ENCODE measurements at regions not wholly inside any gene's neighbourhood (a gene's known extent, or its start where the extent isn't known, plus 50 kb on each side); places are given as distances from the start of the nearest gene placed in this dataset.
A peak's percentile ranks its signal among the peaks of the same experiment; 100 is the strongest.

DNA sequence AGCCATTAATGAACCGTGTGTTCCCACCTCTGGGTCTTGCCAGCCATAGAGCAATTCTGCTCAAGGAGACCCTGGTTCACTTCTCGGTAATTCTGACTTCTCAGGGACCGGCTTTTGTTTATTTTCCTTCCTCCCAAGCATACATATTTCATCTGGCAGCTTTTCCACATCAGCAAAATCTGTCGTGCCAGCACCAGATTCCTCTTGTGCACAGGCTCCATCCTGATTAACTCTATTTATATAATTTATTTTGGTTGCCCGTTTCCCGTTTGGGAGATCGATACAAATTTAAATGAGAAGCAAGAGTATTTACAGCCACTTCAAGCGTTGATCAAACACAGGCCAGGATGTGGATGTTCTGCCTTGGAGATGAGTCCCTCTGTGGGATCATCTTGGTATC lies 161.9 kb upstream of the XYLT1 start:
- no peak for DNase-seq

DNA sequence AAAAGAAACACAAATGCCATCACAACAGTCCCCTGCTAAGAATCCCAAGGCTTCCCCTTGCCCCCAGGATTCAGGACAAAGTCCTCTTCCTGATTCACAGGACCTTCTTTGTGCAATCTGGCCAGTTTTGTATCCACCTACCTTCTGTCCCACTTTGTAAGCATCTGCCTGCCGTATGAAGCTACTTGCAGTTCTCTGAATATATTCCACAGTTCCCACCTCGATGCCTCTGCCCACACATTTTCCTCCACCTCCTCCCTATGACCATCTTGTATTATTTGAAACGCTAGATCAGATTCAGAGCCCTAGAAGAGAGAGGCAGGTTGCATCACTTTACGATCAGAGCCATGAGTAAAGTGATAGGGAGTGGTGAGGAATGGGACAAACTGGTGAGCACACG lies 159.2 kb upstream of the XYLT1 start:
- DNase-seq: no peak

DNA sequence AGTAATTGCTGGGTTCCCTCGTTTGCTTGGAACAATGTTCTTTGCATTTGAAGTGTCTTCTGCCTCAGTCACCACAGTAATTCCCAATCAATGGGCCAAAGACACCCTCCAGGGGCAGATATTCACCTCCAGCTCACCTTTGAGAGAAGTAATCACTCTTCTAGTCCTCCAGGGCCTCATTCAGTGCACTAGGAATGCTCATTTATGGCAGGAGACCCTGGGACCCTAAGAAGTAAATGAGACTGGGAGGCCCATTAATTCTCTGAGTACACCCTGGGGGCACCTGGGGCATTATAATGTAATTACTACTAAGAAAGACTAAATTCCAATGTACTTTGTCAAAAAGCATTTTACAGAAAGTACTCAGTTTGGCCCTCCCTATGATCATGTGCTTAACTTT lies 158.2 kb upstream of the XYLT1 start:
- no peak for DNase-seq

DNA sequence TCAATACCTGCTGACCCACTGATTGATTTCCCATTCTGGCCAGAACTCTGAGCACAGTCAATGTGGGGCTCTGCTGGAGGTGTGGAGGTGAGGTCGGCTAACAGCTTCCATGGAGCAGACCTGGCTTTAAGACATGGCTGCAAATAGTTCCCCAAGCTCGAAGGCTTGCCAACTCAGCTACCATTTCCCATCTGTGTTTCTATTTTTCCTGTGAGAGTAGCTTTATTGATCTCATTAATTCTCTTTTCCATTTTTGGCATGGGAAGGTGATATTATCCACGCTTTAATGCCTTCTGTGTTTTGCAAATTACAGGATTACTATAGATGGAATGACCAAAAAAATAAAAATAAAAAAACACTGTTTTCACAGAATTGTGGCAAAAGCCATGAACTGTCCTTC lies 151.6 kb upstream of the XYLT1 start:
- DNase-seq: no peak

DNA sequence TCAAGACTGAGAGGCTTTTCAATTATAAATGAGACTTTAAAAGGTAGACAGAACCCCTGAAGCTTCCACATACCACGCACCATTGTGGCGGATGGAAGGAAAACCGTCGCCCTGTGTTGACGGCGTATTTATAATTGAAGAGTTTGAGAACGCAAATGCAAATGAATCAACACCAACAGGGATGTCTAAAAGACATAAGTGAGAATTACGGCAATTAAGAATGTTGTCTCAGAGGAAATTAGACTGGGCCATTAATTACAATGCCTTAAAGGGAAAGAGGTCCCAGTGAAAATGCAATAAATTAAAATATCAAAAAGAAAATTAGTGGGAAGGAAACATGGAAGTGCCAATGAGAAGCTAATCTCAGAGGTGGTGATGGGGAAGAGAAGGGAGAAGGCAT lies 148.5 kb upstream of the XYLT1 start:
- DNase-seq: no peak

DNA sequence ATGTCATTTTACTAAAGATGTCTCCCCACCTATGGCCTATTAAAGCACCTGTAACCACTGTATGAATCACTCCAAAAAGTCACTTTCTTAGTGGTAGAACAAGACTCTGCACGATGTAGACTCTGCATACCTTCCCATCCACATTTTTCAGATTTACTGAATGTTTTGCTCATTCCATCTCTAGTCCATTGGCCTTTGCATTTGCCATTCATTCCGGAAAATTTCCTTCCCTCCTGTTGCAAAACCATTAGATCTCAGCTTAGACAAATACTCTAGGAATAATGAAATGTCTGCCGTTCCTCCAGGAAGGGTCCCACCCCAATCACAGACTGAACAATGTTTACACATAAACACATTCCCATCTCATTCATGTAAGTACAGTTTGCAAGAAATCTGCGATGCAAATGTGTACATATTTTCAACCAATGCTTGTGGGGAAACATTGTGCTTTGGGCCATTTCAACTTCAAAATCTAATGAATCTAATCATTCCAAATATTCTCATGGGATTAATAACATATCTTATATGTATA lies 146.3 kb upstream of the XYLT1 start:
- no peak for DNase-seq

DNA sequence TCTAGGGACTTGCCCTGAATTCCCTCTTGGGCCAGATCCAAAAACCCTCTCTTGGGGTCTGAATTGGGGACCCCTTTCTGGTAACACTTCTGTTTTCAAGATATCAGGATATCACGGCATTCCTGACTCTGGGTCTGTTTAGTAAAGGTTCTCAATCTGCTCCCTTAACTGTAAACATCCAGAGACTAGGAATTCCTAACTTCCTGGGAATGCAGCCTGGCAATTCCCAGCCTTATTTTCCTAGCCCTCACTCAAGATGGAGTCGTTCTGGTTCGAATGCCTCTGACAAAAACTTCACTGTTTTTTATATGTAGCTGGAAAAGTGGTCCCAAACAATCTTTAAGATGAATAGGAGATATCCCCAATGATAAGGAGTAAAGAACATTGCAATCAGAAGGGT lies 141.6 kb upstream of the XYLT1 start:
- DNase-seq: no peak

DNA sequence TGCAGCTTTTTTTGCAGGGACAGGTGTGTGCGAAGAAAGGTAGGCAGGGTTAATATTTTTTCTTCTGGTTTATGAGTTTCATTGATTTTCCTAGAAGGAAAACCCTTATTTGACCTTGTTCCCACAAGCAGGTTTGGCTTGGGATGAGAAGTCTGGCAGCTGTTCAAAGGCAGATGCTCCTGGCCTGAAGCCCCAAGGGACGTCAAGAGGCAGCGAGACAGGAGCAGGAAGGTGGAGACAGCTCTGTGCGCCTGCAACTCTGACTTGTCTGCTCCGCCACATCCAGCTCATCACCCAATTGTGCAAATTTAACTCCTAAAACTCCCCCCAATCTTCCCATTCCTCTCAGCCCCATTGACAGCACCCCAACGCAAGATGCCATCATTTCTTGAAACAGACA lies 136.8 kb upstream of the XYLT1 start:
- no peak for DNase-seq

DNA sequence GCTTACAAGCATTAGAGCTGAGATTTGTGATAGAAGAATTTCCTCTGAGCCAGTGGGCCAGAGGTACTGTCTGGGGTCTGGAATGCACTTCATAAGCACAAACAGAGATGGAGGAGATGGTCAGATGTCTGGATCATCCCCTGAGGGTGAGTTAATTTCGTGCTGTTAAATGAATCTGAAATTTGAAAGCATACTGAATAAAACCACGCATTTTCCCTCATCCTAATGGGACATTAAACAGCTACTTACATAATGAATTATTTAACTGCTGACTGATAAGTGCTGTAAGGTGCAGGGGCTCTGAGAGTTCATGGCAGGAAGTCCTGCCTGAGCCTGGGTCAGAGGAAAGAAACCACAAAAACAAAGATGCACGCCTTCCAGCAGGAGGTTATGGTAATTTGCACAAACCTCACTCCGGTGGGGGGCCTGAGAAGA lies 136.3 kb upstream of the XYLT1 start:
- no peak for DNase-seq

DNA sequence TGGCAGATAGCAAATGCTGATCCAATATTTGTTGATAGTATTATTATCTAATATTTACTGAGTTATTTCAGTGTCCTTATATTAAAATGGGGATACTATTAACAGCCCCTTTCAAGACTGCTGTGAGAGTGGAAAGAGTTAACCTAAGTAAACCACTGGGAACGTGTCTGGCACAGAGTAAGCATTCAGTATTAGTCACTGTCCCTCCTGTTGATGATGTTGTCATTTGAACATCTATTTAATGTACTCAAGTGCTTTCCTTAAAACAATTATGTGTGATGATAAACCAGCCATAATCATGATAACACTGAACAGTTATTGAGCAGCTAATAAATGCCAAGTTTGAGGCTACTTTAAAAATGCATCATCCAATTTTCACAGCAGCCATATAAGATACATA lies 135.7 kb upstream of the XYLT1 start:
- no peak for DNase-seq

DNA sequence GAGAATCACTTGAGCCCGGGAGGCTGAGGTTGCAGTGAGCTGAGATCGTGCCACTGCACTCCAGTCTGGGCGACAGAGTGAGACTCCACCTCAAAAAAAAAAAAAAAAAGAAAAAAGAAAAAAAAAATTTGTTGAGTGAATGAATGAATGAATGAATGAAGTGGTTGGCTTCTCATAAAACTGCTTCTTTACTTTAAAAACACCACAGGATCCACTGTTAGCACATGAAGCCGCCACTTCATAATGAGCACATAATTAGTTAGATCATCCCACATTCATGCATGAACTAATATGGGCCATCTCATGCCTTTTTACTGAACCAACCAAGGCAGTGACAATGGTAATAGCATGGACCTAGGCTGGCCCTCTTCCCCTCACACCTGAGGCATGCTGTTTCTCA lies 135.0 kb upstream of the XYLT1 start:
- no peak for DNase-seq

DNA sequence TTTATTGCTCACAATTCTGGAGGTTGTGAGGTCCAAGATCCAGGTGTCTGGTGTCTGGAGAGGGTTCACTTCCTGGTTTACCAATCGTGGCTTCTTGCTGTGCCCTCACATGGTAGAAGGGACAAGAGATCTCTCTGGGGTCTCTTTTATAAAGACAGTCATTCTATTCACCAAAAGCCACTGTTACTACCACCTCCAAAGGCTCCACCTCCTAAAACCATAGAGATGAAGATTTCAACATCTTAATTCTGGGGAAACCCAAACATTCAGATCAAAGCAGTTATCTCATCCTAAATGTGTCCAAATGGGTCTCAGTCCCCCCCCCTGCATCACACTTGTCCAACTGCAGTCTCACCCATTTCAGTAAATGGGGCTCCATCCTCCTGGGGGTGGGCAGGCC lies 132.9 kb upstream of the XYLT1 start:
- no peak for DNase-seq

DNA sequence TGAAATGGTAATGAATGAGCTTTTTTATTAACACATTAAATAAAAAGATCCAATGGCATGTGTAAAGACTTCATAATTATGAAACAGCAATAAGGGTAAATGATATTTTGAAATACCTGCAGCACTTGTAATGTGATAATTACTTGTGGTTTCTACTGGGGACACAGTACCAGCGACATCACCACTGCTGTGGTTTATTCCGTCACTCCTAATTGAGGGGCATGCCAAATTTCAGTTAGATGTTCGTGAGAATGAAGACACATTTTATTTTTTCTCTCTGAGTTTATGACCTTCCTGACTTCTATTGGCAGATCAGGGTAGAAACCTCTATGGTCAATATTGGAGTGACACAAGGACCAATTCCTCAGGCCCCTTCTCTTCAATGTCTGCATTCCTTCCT lies 131.9 kb upstream of the XYLT1 start:
- no peak for DNase-seq

DNA sequence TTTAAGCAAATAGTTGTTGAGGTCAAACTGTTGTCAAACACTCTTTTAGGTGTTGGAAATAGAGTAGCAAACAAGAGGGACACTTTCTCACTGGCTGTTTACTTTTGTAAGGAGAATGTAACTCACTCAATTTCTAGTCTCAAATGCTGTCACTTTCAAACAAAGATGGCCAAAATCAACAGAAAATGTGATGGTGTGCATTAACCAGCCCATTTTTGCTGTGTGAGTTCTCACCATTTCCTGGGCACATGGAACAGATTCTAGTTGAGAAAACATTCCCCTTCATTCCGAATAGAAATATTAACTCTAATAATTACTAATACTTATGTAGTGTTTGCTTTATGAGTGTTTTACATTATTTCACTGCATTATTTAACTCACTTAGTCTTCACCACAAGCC lies 128.2 kb upstream of the XYLT1 start:
- DNase-seq: no peak

DNA sequence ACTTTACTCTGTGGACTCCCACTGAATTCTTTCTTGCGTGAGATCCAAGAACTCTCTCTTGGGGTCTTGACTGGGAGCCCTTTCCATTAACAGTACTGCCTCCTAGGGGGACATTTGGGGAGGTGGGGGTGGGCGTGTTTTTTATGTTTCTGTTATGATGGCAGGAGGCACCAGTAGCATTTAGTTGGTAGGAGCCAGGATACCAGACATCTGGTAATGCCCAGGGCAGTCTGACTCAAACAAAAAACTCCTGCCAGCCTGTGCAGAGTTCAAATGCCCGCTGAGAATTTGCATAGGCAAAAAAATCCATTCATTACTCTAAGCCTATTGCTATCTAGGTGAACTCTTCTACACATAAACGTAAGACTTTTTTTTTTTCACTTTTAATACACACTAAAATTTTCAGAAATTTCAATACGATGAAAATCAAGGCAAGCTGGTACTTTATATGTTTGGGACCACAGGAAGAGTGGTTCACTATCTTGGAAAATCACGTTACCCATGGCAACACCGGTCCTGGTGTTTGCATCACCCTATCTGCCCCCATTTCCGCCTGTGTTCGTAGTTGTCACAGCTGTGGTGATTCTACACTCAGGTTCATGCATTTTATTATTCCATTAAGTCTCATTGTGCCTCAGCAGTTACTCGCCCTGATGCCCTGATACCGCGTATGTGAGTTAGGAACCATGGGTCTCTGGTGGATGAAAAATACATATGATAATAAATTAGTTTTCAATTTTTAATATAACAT lies 121.1 kb upstream of the XYLT1 start:
- no peak for DNase-seq

DNA sequence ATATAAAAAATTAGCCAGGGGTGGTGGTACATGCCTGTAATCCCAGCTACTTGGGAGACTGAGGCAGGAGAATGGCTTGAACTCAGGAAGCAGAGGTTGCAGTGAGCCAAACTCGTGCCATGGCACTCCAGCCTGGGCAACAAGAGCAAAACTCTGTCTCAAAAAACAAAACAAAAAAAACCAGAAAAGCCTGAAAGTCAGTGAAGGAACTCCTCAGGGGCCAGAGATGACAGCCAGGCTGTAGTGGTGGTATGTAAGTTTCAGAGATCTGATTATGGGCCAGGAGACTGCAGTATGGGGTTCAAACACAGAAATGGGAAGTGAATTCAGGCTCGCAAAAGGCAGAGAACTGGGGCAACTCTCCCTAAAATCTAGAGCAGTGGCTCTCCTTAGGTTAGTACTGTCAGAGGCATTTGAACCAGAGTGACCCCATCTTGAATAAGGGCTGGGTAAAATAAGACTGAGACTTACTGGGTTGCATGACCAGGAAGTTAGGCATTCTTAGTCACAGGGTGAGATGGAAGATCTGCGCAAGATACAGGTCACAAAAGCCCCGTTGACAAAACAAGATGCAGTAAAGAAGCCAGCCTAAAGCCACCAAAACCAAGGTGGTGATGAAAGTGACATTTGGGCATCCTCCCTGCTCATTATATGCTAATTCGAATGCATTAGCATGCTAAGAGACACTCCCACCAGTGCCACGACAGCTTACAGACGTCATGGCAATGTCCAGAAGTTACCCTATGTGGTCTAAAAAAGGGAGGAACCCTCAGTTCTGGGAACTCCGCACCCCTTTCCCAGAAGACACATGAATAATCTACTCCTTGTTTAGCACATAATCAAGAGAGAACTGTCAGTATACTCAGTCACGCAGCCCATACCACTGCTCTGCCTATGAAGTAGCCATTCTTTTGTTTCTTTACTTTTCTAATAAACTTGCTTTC lies 120.2 kb upstream of the XYLT1 start:
- no peak for DNase-seq

DNA sequence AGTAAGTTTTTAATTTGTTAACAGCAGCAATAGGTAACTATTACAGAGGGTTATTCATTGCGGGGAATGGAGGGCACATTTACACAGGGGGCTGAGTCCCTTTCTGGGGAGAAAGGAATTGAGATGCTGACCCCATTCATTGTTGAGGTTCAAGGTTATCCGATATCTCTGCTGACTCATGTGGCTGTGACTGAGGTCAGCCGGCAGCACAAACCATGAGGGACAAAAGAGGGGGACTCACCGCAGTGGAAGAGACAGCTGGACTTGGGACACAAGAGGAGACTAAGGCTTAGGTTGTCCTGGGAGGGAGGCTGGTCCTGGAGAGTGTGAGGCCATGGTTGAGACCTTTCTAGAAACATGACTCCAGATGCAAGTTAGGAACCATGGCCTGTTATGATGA lies 119.1 kb upstream of the XYLT1 start:
- no peak for DNase-seq

DNA sequence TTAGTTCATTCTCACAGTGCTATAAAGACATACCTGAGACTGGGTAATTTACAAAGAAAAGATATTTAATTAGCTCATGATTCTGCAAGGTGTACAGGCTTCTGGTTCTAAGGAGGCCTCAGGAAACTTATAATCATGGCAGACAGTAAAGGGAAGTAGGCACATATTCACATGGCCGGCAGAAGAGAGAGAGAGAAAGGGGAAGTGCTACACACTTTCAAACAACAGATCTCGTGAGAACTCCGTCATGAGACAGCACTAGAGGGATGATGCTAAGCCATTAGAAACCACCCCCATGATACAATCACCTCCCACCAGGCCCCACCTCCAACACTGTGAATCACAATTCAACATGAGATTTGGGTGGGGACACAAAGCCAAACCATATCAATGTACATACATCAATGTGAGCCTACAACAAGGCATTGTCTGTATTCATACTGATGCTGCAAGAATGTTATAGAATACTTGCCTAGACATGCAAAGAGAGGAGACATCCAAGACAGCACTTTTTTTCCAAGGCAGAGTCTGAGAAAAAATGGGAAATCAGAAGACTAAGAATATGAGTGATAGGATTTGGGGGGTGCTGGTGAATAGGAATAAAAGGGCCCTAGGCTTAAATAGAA lies 114.8 kb upstream of the XYLT1 start:
- DNase-seq: no peak

DNA sequence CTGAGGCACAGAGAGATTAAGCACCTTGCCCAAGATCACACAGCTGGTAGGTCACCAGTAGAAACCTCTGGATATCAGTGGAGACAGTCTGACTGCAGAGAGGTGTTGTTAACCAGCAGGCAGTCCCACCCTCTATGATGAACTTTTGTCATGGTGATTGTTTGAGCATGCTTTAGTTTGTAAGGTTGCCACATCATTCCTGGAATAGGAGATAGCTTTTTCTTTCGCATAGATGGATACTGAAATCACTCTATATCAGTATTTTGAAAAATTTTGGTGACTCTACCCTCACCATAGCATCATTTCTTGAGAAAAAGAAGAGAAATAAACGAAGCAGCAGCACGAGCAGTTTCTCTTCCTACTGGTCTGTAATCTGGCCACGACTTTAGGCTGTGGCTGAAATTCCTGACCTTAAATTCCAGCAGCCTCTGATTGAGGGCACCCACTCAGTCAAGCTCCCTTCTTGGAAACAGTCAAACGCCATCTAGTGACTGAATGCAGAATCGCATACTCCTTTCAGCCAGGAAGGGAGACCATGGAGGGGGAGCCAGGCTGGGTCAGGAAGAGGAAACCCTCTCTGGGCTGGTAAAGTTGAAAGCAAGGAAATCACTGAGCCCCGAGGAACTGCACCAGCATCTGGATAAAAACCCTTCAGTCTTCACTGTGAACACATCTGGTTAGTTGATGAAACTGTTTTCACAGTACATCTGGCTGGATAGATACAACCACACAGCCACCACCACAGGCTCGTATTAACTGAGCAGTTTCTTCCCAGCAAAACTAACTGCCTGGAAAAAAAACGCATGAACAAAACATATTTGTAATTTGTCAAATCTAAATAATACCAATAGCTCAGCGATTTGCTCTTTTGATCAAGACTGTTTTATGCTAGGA lies 108.5 kb upstream of the XYLT1 start:
- peak; percentile 15 for DNase-seq

DNA sequence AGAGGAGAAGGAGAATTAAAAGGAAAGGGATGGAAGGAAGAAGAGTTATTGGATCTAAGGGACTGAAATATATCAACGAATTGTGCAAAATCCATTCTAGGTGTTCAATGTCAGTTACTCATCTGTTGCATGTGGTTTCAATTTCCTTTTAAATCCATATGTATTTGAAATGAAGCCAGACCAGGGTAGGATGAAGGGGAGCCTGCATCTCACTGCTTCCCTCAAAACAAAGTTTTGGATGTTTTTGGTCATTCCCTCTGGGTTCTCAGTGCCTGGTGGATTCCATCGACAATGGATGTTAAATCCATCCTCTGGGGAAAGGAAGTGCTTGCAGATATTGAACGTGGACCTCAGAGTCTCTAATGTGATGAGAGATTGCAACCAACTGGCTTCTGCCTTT lies 103.5 kb upstream of the XYLT1 start:
- DNase-seq: no peak

DNA sequence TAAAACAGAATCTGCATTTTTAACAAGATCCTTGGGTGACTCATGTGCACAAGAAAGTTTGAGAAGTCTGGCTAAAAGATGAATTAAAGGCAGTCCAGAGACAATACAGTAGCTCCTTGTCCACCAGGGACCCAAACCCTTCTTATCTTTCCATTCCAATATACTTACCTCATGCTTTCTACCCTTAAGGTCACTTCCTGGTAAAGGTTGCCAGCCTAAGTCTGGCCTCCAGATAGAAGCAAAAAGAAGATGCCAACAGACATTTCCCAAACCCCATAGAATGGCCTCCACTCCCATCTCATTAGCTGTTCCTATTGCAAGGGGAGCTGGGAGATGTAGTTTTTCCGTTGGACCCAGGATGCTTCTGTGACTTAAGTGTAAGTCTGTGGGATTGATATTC lies 101.4 kb upstream of the XYLT1 start:
- no peak for DNase-seq

DNA sequence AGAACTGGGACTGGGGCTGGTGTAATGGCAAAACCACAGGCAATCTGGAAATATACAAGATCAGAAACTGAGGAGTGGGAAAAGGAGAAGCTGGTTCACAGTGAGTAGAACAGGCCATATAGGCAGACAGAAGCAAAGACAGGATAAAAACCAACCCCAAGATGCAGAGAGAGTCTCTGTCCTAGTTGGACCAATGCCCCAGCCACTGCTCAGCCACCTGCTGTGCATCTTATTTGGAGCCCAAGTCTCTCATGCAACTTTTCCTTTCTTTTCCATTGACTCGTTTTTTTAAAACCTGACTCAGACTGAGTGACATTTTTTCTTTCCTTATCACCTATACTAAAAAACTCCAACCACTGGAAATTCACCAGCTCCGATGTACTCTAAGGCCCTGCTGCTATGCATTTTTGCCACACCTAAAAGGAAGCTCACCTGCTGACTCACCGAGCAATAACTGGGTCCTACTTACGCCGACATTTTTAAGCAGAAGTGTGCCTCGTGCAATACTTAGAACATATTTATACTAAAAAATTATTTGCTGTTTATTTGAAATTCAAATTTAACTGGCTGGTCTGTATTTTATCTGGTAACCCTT lies 100.8 kb upstream of the XYLT1 start:
- DNase-seq: no peak

All from activated CD4-positive, alpha-beta T cell treated with anti-CD3 and anti-CD28 coated beads for 1 hour (primary cell).